HG03045 (cell line): ENCODE measurements at regions not wholly inside any gene's neighbourhood (a gene's known extent, or its start where the extent isn't known, plus 50 kb on each side); places are given as distances from the start of the nearest gene placed in this dataset.

ENCODE experiments used
- ATAC-seq: cut with Tn5 transposase; IDR thresholded peaks from one replicate; pipeline ENCODE4 v1.9.1; 2021; ENCODE audit warnings: mild to moderate bottlenecking, moderate library complexity; ENCODE audit not compliant: unreplicated experiment

GRCh38 chr7:136551618-136552017, 316.8 kb upstream of the CHRM2 start:
- ATAC-seq = no peak

- ATAC-seq = no peak
Observed at GRCh38 chr7:136549756-136550155, 318.7 kb upstream of the CHRM2 start.

GRCh38 chr7:136533732-136534131, 334.7 kb upstream of the CHRM2 start:
- ATAC-seq = no peak

- ATAC-seq = no peak
Observed at GRCh38 chr7:136530831-136531230, 337.6 kb upstream of the CHRM2 start.

- no peak for ATAC-seq
Observed at GRCh38 chr7:136528329-136528728, 340.1 kb upstream of the CHRM2 start.

- no peak for ATAC-seq
Observed at GRCh38 chr7:136527554-136527953, 340.9 kb upstream of the CHRM2 start.

GRCh38 chr7:136526408-136527105, 341.9 kb upstream of the CHRM2 start:
- no peak for ATAC-seq

GRCh38 chr7:136523571-136523970, 344.9 kb upstream of the CHRM2 start:
- no peak for ATAC-seq

- ATAC-seq = no peak
Observed at GRCh38 chr7:136517971-136518370, 350.5 kb upstream of the CHRM2 start.

GRCh38 chr7:136514776-136515175, 353.7 kb upstream of the CHRM2 start:
- no peak for ATAC-seq

- no peak for ATAC-seq
Observed at GRCh38 chr7:136513744-136514143, 354.7 kb upstream of the CHRM2 start.

- ATAC-seq = no peak
Observed at GRCh38 chr7:136509466-136509865, 359.0 kb upstream of the CHRM2 start.

GRCh38 chr7:136502162-136502561, 366.3 kb upstream of the CHRM2 start:
- no peak for ATAC-seq

- ATAC-seq = no peak
Observed at GRCh38 chr7:136501151-136501550, 367.3 kb upstream of the CHRM2 start.

GRCh38 chr7:136496551-136496950, 371.9 kb upstream of the CHRM2 start:
- ATAC-seq = no peak

- no peak for ATAC-seq
Observed at GRCh38 chr7:136495081-136495480, 373.4 kb upstream of the CHRM2 start.

- ATAC-seq = no peak
Observed at GRCh38 chr7:136492366-136492765, 376.1 kb upstream of the CHRM2 start.

GRCh38 chr7:136489808-136490207, 378.6 kb upstream of the CHRM2 start:
- ATAC-seq = no peak

GRCh38 chr7:136480901-136481300, 387.6 kb upstream of the CHRM2 start:
- ATAC-seq = no peak

GRCh38 chr7:136479922-136480321, 388.5 kb upstream of the CHRM2 start:
- ATAC-seq = no peak

GRCh38 chr7:136470179-136470578, 398.3 kb upstream of the CHRM2 start:
- no peak for ATAC-seq

GRCh38 chr7:136452949-136453348, 415.5 kb upstream of the CHRM2 start:
- no peak for ATAC-seq

- no peak for ATAC-seq
Observed at GRCh38 chr7:136446751-136447150, 421.7 kb upstream of the CHRM2 start.
